ENCODE measurements at regions not wholly inside any gene's neighbourhood (a gene's known extent, or its start where the extent isn't known, plus 50 kb on each side); places are given as distances from the start of the nearest gene placed in this dataset.

GRCh38 chr2:83971547-83971946, 487.5 kb downstream of the SUCLG1 start:
- intact Hi-C loops (cut with micrococcal nuclease; ENCODE audit: unreplicated experiment), result no loop called here
- no peak overlapping the region for H3K4me3 ChIP-seq (ENCODE audit: low read depth, low read length, poor library complexity, severe bottlenecking)
- H3K36me3 ChIP-seq (ENCODE audit: insufficient read depth, low read length, poor library complexity, severe bottlenecking), result no peaks in the 10 kb centered on the region
- ChIA-PET CTCF (no interaction called here), POLR2A (ENCODE audit: low non-redundant PET) (no interaction called here)
- H3K4me1 ChIP-seq (ENCODE audit: insufficient read depth, low read length, poor library complexity, severe bottlenecking), result no peaks in the 10 kb centered on the region
- no peaks in the 10 kb centered on the region for H3K27me3 ChIP-seq (replicated peaks; ENCODE audit: insufficient read depth, low read depth, low read length, poor library complexity)
- DNase-seq (ENCODE audit: low spot score), result no peak
- no peak overlapping the region for H3K27ac ChIP-seq (ENCODE audit: low read depth, low read length, poor library complexity, severe bottlenecking)
- peaks cover 13% of the 10 kb centered on the region for H3K9me3 ChIP-seq (ENCODE audit: low read depth, low read length, poor library complexity, severe bottlenecking)
- no peak for TF ChIP-seq EZH2 (IDR thresholded peaks at IDR 0.05; ENCODE audit: borderline replicate concordance, low read depth, low read length, poor library complexity, severe bottlenecking)
- no peak for TF ChIP-seq CTCF (conservative IDR thresholded peaks at IDR 0.05; ENCODE audit: low read depth, low read length)
- no TSS peak for BruUV-seq (replicated peaks)

- H3K9me3 ChIP-seq (ENCODE audit: low read depth, low read length, poor library complexity, severe bottlenecking), result peaks cover 11% of the 10 kb centered on the region
- no peak for TF ChIP-seq EZH2 (IDR thresholded peaks at IDR 0.05; ENCODE audit: borderline replicate concordance, low read depth, low read length, poor library complexity, severe bottlenecking)
- no peak for TF ChIP-seq CTCF (conservative IDR thresholded peaks at IDR 0.05; ENCODE audit: low read depth, low read length)
- DNase-seq (ENCODE audit: low spot score), result no peak
- no peak overlapping the region for H3K27ac ChIP-seq (ENCODE audit: low read depth, low read length, poor library complexity, severe bottlenecking)
- H3K36me3 ChIP-seq (ENCODE audit: insufficient read depth, low read length, poor library complexity, severe bottlenecking), result no peaks in the 10 kb centered on the region
- POLR2A ChIA-PET (ENCODE audit: low non-redundant PET), result no interaction called here
- no peaks in the 10 kb centered on the region for H3K4me1 ChIP-seq (ENCODE audit: insufficient read depth, low read length, poor library complexity, severe bottlenecking)
- H3K4me3 ChIP-seq (ENCODE audit: low read depth, low read length, poor library complexity, severe bottlenecking), result no peak overlapping the region
- no TSS peak for BruUV-seq (replicated peaks)
- CTCF ChIA-PET, result no interaction called here
- H3K27me3 ChIP-seq (replicated peaks; ENCODE audit: insufficient read depth, low read depth, low read length, poor library complexity), result no peaks in the 10 kb centered on the region
- intact Hi-C loops (cut with micrococcal nuclease; ENCODE audit: unreplicated experiment), result no loop called here
Measured at GRCh38 chr2:83970217-83970929, 488.7 kb downstream of the SUCLG1 start.

- CTCF ChIA-PET, result no interaction called here
- intact Hi-C loops (cut with micrococcal nuclease; ENCODE audit: unreplicated experiment), result no loop called here
- Histone ChIP-seq H3K27ac (ENCODE audit: low read depth, low read length, poor library complexity, severe bottlenecking) (no peak overlapping the region), H3K4me3 (ENCODE audit: low read depth, low read length, poor library complexity, severe bottlenecking) (no peak overlapping the region), H3K9me3 (ENCODE audit: low read depth, low read length, poor library complexity, severe bottlenecking) (peaks cover 6% of the 10 kb centered on the region), H3K27me3 (replicated peaks; ENCODE audit: insufficient read depth, low read depth, low read length, poor library complexity) (no peaks in the 10 kb centered on the region), H3K4me1 (ENCODE audit: insufficient read depth, low read length, poor library complexity, severe bottlenecking) (no peaks in the 10 kb centered on the region), H3K36me3 (ENCODE audit: insufficient read depth, low read length, poor library complexity, severe bottlenecking) (no peaks in the 10 kb centered on the region)
- TF ChIP-seq EZH2 (IDR thresholded peaks at IDR 0.05; ENCODE audit: borderline replicate concordance, low read depth, low read length, poor library complexity, severe bottlenecking) (no peak), CTCF (conservative IDR thresholded peaks at IDR 0.05; ENCODE audit: low read depth, low read length) (no peak)
- DNase-seq (ENCODE audit: low spot score), result no peak
- BruUV-seq (replicated peaks), result no TSS peak
- POLR2A ChIA-PET (ENCODE audit: low non-redundant PET), result no interaction called here
Measured at GRCh38 chr2:83969085-83969484, 490.0 kb downstream of the SUCLG1 start.

Data from A673 (cell line).